Activated CD4-positive, alpha-beta memory T cell treated with anti-CD3 and anti-CD28 coated beads for 36 hours (primary cell): ENCODE measurements at regions not wholly inside any gene's neighbourhood (a gene's known extent, or its start where the extent isn't known, plus 50 kb on each side); places are given as distances from the start of the nearest gene placed in this dataset.

Source experiments
- CTCF ChIA-PET: fragments of 350-600 bp; sonication (Branson Sonifier 250); formaldehyde crosslinking; loops from one replicate; lab custom pipeline; 2021; ENCODE audit warnings: antibody characterized with exemption, inconsistent platforms; lab: Charles Lee
- POLR2A ChIA-PET: fragments of 350-600 bp; sonication (Branson Sonifier 250); formaldehyde crosslinking; loops from one replicate; lab custom pipeline; 2021; ENCODE audit warnings: antibody characterized with exemption; lab: Charles Lee
- DNase-seq: peaks from one replicate; pipeline ENCODE4 v3.0.0-alpha.2; 2020
- H3K27ac Mint-ChIP-seq: one replicate; pipeline ENCODE4 v1.8.0; 2021; ENCODE audit warnings: mixed read lengths
- H3K27me3 Mint-ChIP-seq: one replicate; pipeline ENCODE4 v1.8.0; 2021; ENCODE audit warnings: mixed read lengths
- H3K36me3 Mint-ChIP-seq: one replicate; pipeline ENCODE4 v1.8.0; 2021; ENCODE audit warnings: mixed read lengths
- H3K4me1 Mint-ChIP-seq: one replicate; pipeline ENCODE4 v1.8.0; 2021; ENCODE audit warnings: low read depth, mixed read lengths
- H3K4me3 Mint-ChIP-seq: one replicate; pipeline ENCODE4 v1.8.0; 2021; ENCODE audit warnings: mild to moderate bottlenecking, mixed read lengths
- H3K9me3 Mint-ChIP-seq: one replicate; pipeline ENCODE4 v1.8.0; 2021; ENCODE audit warnings: mixed read lengths
- intact Hi-C: fragments of 100-400 bp; cut with micrococcal nuclease; formaldehyde crosslinking; loops from one replicate; pipeline ENCODE4 v1.15.1; 2023

- H3K36me3 Mint-ChIP-seq = no peaks in the 10 kb centered on the region
- CTCF ChIA-PET = interaction anchor here (0.7 kb wide), 1 partner anchor 211 kb away, joined by 3 read pairs; no protein-coding TSS in a partner anchor
- H3K4me3 Mint-ChIP-seq = no peak overlapping the region
- H3K9me3 Mint-ChIP-seq = no peaks in the 10 kb centered on the region
- peaks cover under 1% of the 10 kb centered on the region for H3K4me1 Mint-ChIP-seq
- H3K27me3 Mint-ChIP-seq = peaks cover 8% of the 10 kb centered on the region
- DNase-seq = no peak
- intact Hi-C loops = no loop called here
- POLR2A ChIA-PET = no interaction called here
- H3K27ac Mint-ChIP-seq = no peak overlapping the region
Observed at GRCh38 chr12:9276990-9277389, 68.8 kb upstream of the PZP start.

- Mint-ChIP-seq H3K4me1 (no peaks in the 10 kb centered on the region), H3K27me3 (peaks cover 3% of the 10 kb centered on the region), H3K36me3 (no peaks in the 10 kb centered on the region), H3K4me3 (no peak overlapping the region), H3K9me3 (no peaks in the 10 kb centered on the region), H3K27ac (no peak overlapping the region)
- CTCF ChIA-PET = interaction anchor here (0.7 kb wide), 1 partner anchor 209 kb away, joined by 3 read pairs; no protein-coding TSS in a partner anchor
- no peak for DNase-seq
- intact Hi-C loops = no loop called here
- POLR2A ChIA-PET = no interaction called here
Observed at GRCh38 chr12:9273276-9273675, 65.1 kb upstream of the PZP start.

GRCh38 chr12:9271875-9272274 lies 63.7 kb upstream of the PZP start:
- H3K9me3 Mint-ChIP-seq = no peaks in the 10 kb centered on the region
- ChIA-PET CTCF (no interaction called here), POLR2A (no interaction called here)
- no peak overlapping the region for H3K4me3 Mint-ChIP-seq
- no peak for DNase-seq
- no peaks in the 10 kb centered on the region for H3K27me3 Mint-ChIP-seq
- no peak overlapping the region for H3K27ac Mint-ChIP-seq
- H3K4me1 Mint-ChIP-seq = no peaks in the 10 kb centered on the region
- no peaks in the 10 kb centered on the region for H3K36me3 Mint-ChIP-seq
- intact Hi-C loops = no loop called here

- DNase-seq = no peak
- CTCF ChIA-PET = no interaction called here
- POLR2A ChIA-PET = no interaction called here
- intact Hi-C loops = no loop called here
- H3K4me1 Mint-ChIP-seq = no peaks in the 10 kb centered on the region
- no peak overlapping the region for H3K4me3 Mint-ChIP-seq
- H3K9me3 Mint-ChIP-seq = no peaks in the 10 kb centered on the region
- no peak overlapping the region for H3K27ac Mint-ChIP-seq
- H3K27me3 Mint-ChIP-seq = no peaks in the 10 kb centered on the region
- H3K36me3 Mint-ChIP-seq = no peaks in the 10 kb centered on the region
Observed at GRCh38 chr12:9264546-9264945, 56.4 kb upstream of the PZP start.

GRCh38 chr12:9260931-9261330 lies 52.7 kb upstream of the PZP start:
- CTCF ChIA-PET = no interaction called here
- Mint-ChIP-seq H3K27me3 (no peaks in the 10 kb centered on the region), H3K36me3 (peaks cover 2% of the 10 kb centered on the region), H3K9me3 (no peaks in the 10 kb centered on the region), H3K4me3 (no peak overlapping the region), H3K4me1 (peaks cover 4% of the 10 kb centered on the region), H3K27ac (no peak overlapping the region)
- POLR2A ChIA-PET = no interaction called here
- DNase-seq = no peak
- intact Hi-C loops = no loop called here

- no peaks in the 10 kb centered on the region for H3K27me3 Mint-ChIP-seq
- ChIA-PET POLR2A (no interaction called here), CTCF (interaction anchor here (1.1 kb wide), 1 partner anchor 76 kb away, joined by 3 read pairs; no protein-coding TSS in a partner anchor)
- H3K4me1 Mint-ChIP-seq = peaks cover 4% of the 10 kb centered on the region
- H3K9me3 Mint-ChIP-seq = no peaks in the 10 kb centered on the region
- intact Hi-C loops = no loop called here
- no peak for DNase-seq
- no peak overlapping the region for H3K4me3 Mint-ChIP-seq
- H3K27ac Mint-ChIP-seq = no peak overlapping the region
- H3K36me3 Mint-ChIP-seq = peaks cover 2% of the 10 kb centered on the region
Observed at GRCh38 chr12:9258676-9259075, 50.5 kb upstream of the PZP start.
